CD4-positive, alpha-beta T cell (primary cell): ENCODE measurements at regions not wholly inside any gene's neighbourhood (a gene's known extent, or its start where the extent isn't known, plus 50 kb on each side); places are given as distances from the start of the nearest gene placed in this dataset.

Source experiments
- ATAC-seq: fragments of 200-7000 bp; cut with Tn5 transposase; one replicate; pipeline ENCODE4 v1.10.0; 2022; ENCODE audit warnings: mild to moderate bottlenecking; ENCODE audit not compliant: poor library complexity
- CTCF ChIA-PET: fragments of 350-600 bp; sonication (Branson Sonifier 250); formaldehyde crosslinking; loops from one replicate; lab custom pipeline; 2021; ENCODE audit warnings: antibody characterized with exemption, inconsistent platforms; lab: Charles Lee
- POLR2A ChIA-PET: fragments of 350-600 bp; sonication (Branson Sonifier 250); formaldehyde crosslinking; loops from one replicate; lab custom pipeline; 2021; ENCODE audit warnings: antibody characterized with exemption, inconsistent platforms; lab: Charles Lee
- DNase-seq, 14 experiments: peaks; one replicate each; pipeline ENCODE4 v3.0.0-alpha.2; 2013 to 2020; ENCODE audit warnings: mixed read lengths in 2 of 14
- H3K27ac ChIP-seq, 2 donors: one replicate each; pipeline versions ENCODE4 v1.5.1 to v1.7.0; 2013; ENCODE audit warnings: low read length in 2 of 2, low read depth in 1 of 2, mild to moderate bottlenecking in 1 of 2
- H3K27me3 ChIP-seq, 2 experiments: 1 replicate in 1 of 2; 2 replicates in 1 of 2; pipeline versions ENCODE4 v1.6.1 to v1.7.0; 2013; ENCODE audit warnings: low read length in 2 of 2, control low read depth in 1 of 2, mild to moderate bottlenecking in 1 of 2, moderate library complexity in 1 of 2; ENCODE audit not compliant: insufficient read depth in 2 of 2, control insufficient read depth in 1 of 2
- H3K36me3 ChIP-seq: one replicate; pipeline ENCODE4 v1.6.1; 2013; ENCODE audit warnings: low read length, control low read depth; ENCODE audit not compliant: insufficient read depth
- H3K4me1 ChIP-seq: one replicate; pipeline ENCODE4 v1.6.1; 2013; ENCODE audit warnings: low read length, control low read depth; ENCODE audit not compliant: insufficient read depth
- H3K4me3 ChIP-seq: one replicate; pipeline ENCODE4 v1.5.1; 2013; ENCODE audit warnings: mild to moderate bottlenecking, low read length, moderate library complexity
- H3K9me3 ChIP-seq, 2 experiments: 1 replicate in 1 of 2; 2 replicates in 1 of 2; pipeline versions ENCODE4 v1.6.1 to v1.7.0; 2013; ENCODE audit warnings: low read length in 2 of 2, mild to moderate bottlenecking in 2 of 2, control low read depth in 1 of 2, moderate library complexity in 1 of 2; ENCODE audit not compliant: control insufficient read depth in 1 of 2, insufficient read depth in 1 of 2
- H3K27ac Mint-ChIP-seq: one replicate; pipeline ENCODE4 v1.8.0; 2020; ENCODE audit warnings: mixed read lengths
- H3K27me3 Mint-ChIP-seq: one replicate; pipeline ENCODE4 v1.8.0; 2021; ENCODE audit warnings: mixed read lengths
- H3K36me3 Mint-ChIP-seq: one replicate; pipeline ENCODE4 v1.8.0; 2021; ENCODE audit warnings: low read depth, mixed read lengths
- H3K4me1 Mint-ChIP-seq: one replicate; pipeline ENCODE4 v1.8.0; 2021; ENCODE audit warnings: low read depth, mixed read lengths
- H3K4me3 Mint-ChIP-seq: one replicate; pipeline ENCODE4 v1.8.0; 2020; ENCODE audit warnings: mild to moderate bottlenecking, mixed read lengths
- H3K9me3 Mint-ChIP-seq: one replicate; pipeline ENCODE4 v1.8.0; 2020; ENCODE audit warnings: mixed read lengths
- intact Hi-C, 2 experiments: fragments of 100-400 bp; cut with DNase I in 1 of 2; cut with micrococcal nuclease in 1 of 2; formaldehyde crosslinking; loops; one replicate each; pipeline versions ENCODE4 v1.15.1 to v1.9.0; 2023 to 2025; cut with DNase I, micrococcal nuclease
- TF ChIP-seq, protein P1 (sequence below): fragments of 200-600 bp; IDR thresholded peaks from one replicate; pipeline ENCODE4 v1.8.0; 2022; ENCODE audit warnings: antibody characterized with exemption, mild to moderate bottlenecking

DNA sequence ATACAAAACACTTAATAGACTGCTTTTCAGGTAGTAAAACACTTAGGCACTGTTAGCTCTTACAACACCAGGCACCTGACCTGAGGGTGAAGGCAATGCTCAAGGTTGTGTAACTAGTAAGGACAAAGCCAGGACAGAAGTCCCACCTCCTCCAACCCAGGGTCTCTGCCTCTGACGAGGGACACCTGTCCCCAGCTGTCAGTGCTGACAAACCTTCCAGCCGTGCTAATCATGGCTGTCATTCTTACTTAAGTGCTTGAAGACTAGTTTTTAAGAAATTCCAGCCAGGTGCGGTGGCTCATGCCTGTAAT is 62.5 kb upstream of the MAX start:
- no peak overlapping the region for H3K4me3 Mint-ChIP-seq
- H3K27ac ChIP-seq, result no peak overlapping the region
- H3K9me3 Mint-ChIP-seq, result no peaks in the 10 kb centered on the region
- no peaks in the 10 kb centered on the region for H3K36me3 Mint-ChIP-seq
- intact Hi-C loops, result loop anchor here (1.0 to 10.0 kb wide), 7 partner anchors 248 to 1194 kb away; partner anchors contain the start of gene FUT8 (in 2 of the 2)
- ChIA-PET POLR2A (interaction anchor here (0.7 to 2.0 kb wide), 5 partner anchors 247 to 763 kb away, joined by 3 to 9 read pairs (median 5); partner anchors contain the start of gene FUT8), CTCF (interaction anchor here (0.6 to 2.3 kb wide), 18 partner anchors 10 to 1238 kb away, joined by 3 to 19 read pairs (median 3); no protein-coding TSS in a partner anchor)
- ATAC-seq (no peak), DNase-seq (no peak)
- H3K27me3 Mint-ChIP-seq, result no peaks in the 10 kb centered on the region
- no peaks in the 10 kb centered on the region for H3K27me3 ChIP-seq
- no peaks in the 10 kb centered on the region for H3K36me3 ChIP-seq
- TF ChIP-seq, protein P1, sequence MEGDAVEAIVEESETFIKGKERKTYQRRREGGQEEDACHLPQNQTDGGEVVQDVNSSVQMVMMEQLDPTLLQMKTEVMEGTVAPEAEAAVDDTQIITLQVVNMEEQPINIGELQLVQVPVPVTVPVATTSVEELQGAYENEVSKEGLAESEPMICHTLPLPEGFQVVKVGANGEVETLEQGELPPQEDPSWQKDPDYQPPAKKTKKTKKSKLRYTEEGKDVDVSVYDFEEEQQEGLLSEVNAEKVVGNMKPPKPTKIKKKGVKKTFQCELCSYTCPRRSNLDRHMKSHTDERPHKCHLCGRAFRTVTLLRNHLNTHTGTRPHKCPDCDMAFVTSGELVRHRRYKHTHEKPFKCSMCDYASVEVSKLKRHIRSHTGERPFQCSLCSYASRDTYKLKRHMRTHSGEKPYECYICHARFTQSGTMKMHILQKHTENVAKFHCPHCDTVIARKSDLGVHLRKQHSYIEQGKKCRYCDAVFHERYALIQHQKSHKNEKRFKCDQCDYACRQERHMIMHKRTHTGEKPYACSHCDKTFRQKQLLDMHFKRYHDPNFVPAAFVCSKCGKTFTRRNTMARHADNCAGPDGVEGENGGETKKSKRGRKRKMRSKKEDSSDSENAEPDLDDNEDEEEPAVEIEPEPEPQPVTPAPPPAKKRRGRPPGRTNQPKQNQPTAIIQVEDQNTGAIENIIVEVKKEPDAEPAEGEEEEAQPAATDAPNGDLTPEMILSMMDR, result no peak
- H3K4me1 Mint-ChIP-seq, result peaks cover 5% of the 10 kb centered on the region
- H3K4me1 ChIP-seq, result no peaks in the 10 kb centered on the region
- H3K9me3 ChIP-seq, result no peaks in the 10 kb centered on the region
- H3K27ac Mint-ChIP-seq, result no peak overlapping the region
- no peak overlapping the region for H3K4me3 ChIP-seq

DNA sequence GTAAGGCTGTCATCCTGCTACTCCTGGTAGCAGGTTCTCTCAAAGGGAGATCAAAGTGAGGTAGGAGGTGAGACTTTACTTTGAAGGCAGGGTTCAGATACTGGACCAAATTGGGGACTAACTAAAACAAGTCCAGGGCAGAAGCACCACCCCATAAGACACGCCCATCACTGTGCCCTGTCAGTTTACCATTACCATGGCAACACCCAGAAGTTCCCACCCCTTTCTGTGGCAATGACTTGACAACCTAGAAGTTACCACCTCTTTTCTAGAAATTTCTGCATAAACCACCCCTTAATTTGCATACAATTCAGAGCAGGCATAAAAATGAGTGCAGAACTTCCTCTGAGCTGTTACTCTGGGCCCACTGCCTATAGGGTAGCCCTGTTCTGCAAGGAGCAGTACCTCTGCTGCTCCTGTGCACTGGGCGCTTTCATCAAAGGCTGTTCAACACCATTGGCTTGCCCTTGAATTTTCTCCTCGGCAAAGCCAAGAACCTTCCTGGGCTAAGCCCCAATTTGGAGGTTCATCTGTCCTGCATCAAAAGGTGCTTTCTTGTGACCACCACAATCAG is 64.8 kb upstream of the MAX start:
- Histone ChIP-seq H3K4me1 (peaks cover 10% of the 10 kb centered on the region), H3K4me3 (no peak overlapping the region), H3K27me3 (peaks cover 5 to 7% of the 10 kb centered on the region in 2 experiments), H3K27ac (no peak overlapping the region), H3K36me3 (no peaks in the 10 kb centered on the region), H3K9me3 (no peaks in the 10 kb centered on the region)
- ATAC-seq (peak; percentile 33), DNase-seq (peak in 3 of 14 experiments; percentile 36 to 58 (median 49))
- Mint-ChIP-seq H3K27ac (no peak overlapping the region), H3K4me3 (no peak overlapping the region), H3K36me3 (no peaks in the 10 kb centered on the region), H3K4me1 (peaks cover 17% of the 10 kb centered on the region), H3K27me3 (peaks cover 12% of the 10 kb centered on the region), H3K9me3 (no peaks in the 10 kb centered on the region)
- ChIA-PET CTCF (no interaction called here), POLR2A (no interaction called here)
- TF ChIP-seq, protein P1, result no peak
- intact Hi-C loops, result loop anchor here in 1 of 2 experiments (2.0 to 10.0 kb wide), 2 partner anchors 458 to 794 kb away; no protein-coding TSS in a partner anchor

DNA sequence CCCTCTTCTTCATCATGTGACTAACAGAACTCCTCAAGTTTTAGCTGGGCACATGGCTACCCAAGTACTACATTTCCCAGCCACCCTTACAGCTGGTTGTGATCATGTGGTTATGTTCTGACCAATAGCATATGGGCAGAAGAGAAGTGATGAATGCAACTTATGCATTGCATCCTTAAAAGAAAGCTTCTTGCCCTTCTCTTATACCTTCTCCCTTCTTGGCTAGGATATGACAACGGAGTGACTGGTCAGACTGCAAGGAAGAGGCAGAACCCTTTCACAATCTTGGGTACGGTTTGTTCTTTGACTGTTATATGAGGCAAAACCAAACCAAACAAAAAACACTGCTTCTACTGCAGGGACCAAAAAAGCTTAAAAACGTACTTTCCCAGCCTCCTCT is 66.5 kb upstream of the MAX start:
- H3K4me3 ChIP-seq, result no peak overlapping the region
- ChIA-PET POLR2A (interaction anchor here (0.8 to 0.9 kb wide), 2 partner anchors 12 to 245 kb away, joined by 3 read pairs; no protein-coding TSS in a partner anchor), CTCF (no interaction called here)
- no peak overlapping the region for H3K27ac ChIP-seq
- Mint-ChIP-seq H3K9me3 (no peaks in the 10 kb centered on the region), H3K36me3 (no peaks in the 10 kb centered on the region), H3K27ac (no peak overlapping the region), H3K4me1 (peaks cover 17% of the 10 kb centered on the region), H3K4me3 (no peak overlapping the region), H3K27me3 (peaks cover 12% of the 10 kb centered on the region)
- TF ChIP-seq, protein P1, result no peak
- H3K27me3 ChIP-seq, result peaks cover 5 to 7% of the 10 kb centered on the region in 2 experiments
- no peaks in the 10 kb centered on the region for H3K36me3 ChIP-seq
- no peak for ATAC-seq
- peaks cover 10% of the 10 kb centered on the region for H3K4me1 ChIP-seq
- no peaks in the 10 kb centered on the region for H3K9me3 ChIP-seq
- intact Hi-C loops, result loop anchor here in 1 of 2 experiments (10.0 kb wide), 1 partner anchor 456 kb away; no protein-coding TSS in a partner anchor
- peak in 1 of 14 experiments; percentile 17 for DNase-seq
